AG09319 (cell line): ENCODE measurements at regions not wholly inside any gene's neighbourhood (a gene's known extent, or its start where the extent isn't known, plus 50 kb on each side); places are given as distances from the start of the nearest gene placed in this dataset.

Experiments
- DNase-seq: peaks from one replicate; pipeline ENCODE4 v3.0.0-alpha.2; 2010; ENCODE audit warnings: low read depth; ENCODE audit errors: extremely low read depth
- TF ChIP-seq, protein P1 (sequence below): IDR thresholded peaks from 2 replicates; pipeline ENCODE4 v1.5.1; 2011; ENCODE audit warnings: low read depth, mild to moderate bottlenecking, inconsistent platforms, low read length, moderate library complexity

- no peak for DNase-seq
- TF ChIP-seq, protein P1, sequence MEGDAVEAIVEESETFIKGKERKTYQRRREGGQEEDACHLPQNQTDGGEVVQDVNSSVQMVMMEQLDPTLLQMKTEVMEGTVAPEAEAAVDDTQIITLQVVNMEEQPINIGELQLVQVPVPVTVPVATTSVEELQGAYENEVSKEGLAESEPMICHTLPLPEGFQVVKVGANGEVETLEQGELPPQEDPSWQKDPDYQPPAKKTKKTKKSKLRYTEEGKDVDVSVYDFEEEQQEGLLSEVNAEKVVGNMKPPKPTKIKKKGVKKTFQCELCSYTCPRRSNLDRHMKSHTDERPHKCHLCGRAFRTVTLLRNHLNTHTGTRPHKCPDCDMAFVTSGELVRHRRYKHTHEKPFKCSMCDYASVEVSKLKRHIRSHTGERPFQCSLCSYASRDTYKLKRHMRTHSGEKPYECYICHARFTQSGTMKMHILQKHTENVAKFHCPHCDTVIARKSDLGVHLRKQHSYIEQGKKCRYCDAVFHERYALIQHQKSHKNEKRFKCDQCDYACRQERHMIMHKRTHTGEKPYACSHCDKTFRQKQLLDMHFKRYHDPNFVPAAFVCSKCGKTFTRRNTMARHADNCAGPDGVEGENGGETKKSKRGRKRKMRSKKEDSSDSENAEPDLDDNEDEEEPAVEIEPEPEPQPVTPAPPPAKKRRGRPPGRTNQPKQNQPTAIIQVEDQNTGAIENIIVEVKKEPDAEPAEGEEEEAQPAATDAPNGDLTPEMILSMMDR = no peak
Measured at GRCh38 chr6:105489216-105489530, 86.3 kb upstream of the PREP start.

DNA sequence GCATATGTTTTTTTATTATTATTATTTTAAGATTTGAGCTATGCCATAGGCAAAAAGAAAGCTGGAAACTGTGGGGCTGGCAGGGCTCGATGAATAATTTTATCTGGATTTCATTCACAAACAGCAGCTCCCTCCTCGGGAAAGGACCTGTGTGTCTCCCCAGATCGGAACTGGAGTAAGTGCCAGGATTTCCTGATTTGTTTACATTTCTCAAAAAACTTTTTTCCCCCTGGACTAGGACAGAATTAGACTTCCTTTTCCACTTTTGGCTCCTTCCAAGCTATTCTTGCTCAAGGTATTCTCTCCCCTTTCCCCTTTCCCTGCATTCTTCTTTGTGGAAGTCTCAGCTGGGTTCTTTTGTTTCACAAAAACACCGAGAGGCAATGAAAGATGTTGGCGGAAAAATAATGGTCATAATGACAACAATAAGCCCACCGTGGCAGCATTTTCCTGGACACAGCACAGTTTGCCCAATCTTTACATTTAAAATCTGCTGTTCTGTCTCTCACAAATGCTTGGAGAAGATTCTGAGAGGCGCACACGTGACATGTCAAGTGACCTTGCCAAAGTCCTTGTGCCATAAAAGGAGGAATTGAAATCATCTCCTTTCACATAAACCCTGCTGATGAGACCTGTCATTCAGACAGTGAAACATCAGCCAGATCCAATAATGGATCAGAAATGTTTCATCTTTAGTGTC lies 85.8 kb upstream of the PREP start:
- TF ChIP-seq, protein P1 = no peak
- DNase-seq = peak; percentile 20

- TF ChIP-seq, protein P1 = no peak
- no peak for DNase-seq
Measured at GRCh38 chr6:105487040-105487790, 84.3 kb upstream of the PREP start.

DNA sequence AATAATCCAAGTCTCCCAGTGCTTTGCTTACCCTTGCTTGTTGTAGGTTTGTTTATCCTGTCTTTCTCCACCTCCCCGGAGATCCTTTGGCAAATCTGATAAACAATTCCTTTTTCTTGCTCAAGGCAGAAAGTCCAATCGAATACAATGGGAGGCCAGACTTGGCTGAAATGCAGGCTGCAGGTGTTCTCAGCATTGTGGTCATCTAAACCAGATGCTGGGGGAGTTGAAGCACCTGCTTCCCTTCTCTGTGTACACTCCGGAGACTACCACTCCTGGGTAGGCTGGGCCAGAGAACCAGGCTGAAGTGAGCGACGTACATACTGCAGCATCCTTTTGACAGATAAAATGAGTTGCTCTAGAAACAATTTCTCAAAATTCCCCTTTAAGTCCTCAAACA lies 82.6 kb upstream of the PREP start:
- DNase-seq = no peak
- TF ChIP-seq, protein P1 = no peak

DNA sequence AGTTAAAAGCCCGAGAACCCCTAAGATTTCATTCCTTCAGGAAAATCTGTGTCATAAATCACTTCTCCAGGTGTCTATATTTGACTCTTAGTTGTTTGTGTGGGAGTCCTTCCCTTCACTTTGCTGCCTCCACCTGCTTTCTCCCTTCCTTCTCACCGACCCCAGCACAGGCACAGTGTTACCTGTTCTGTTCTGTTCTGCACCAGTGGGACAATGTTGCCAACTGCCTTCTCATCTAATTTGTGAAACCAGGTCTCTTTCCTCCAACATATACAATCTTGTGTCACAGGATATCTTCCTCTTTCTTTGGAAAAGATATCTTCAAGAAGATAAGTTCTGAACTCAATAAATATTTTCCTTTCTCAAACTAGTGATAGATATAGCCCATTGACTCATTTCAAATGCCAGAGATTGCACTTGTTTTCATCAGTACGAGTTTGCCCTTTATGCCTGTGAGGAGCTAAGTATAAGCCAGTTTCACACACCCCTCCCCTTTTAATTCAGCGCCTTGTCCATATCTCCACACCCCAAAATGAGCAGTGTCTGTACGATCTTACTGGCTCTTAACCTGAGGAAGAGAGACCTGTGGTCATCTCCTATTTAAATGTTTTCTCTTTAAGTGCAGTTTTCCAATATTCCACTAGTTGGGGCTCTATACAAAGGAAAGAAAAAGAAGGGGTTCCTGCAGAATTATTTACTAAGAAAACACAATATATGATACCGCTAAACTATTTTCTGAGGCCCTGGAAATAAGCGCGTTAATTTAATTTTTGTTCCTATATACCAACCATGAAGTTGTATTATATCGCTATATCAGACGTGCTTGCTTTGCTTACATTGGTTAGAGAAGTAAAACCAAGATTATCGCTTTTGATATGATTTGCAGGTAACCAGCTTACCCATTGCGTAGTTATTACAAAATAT lies 81.6 kb upstream of the PREP start:
- DNase-seq = no peak
- TF ChIP-seq, protein P1 = peak; percentile 85

DNA sequence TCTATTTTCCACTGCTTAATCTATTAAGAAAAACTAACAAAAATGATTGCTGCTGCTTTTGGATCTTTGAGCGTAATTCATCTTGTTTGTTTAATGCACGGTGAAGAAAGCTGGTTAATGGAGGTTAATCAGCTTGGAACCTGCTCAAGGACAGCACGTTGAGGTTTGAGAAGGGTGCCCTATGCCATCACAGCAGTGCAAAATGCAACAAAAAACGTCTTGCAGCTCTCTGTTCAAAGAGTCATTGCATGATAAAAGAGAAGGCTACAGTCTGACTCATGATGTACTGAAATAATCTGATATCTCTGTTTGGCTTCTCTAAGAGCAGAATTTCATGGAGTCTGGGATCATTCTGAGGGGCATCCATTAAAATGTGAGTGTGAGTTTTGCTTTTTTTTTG lies 80.6 kb upstream of the PREP start:
- DNase-seq = peak; percentile 35
- TF ChIP-seq, protein P1 = no peak

DNA sequence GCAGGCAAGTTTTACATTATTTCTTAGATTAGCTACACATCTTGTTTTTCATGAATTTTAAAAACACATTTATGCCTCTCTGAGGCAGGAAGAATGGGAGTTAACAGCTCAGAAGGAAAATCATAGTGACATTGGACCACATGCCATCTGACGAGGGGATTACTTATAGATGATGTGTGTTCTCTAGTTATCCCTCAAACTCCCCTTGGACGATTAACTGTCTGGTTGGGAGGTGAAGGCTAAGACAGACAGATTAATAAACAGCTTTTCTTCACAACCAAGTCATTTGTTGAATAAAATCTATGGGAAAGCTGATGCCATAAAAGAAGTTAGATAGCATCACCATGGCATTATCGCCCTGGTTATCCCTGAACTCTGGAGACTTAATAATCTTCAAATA lies 80.0 kb upstream of the PREP start:
- no peak for DNase-seq
- TF ChIP-seq, protein P1 = no peak
